Spleen (tissue), 7 donors: ENCODE measurements at regions not wholly inside any gene's neighbourhood (a gene's known extent, or its start where the extent isn't known, plus 50 kb on each side); places are given as distances from the start of the nearest gene placed in this dataset.

ENCODE experiments used
- POLR2A ChIP-seq, 3 donors: fragments of 450-650 bp; IDR thresholded peaks; one replicate each; pipeline ENCODE4 v1.5.1; 2017; ENCODE audit warnings: antibody characterized with exemption in 3 of 3, mild to moderate bottlenecking in 1 of 3
- POLR2AphosphoS5 ChIP-seq, 3 donors: sonication (generic); formaldehyde crosslinking; IDR thresholded peaks; one replicate each; pipeline ENCODE4 v1.5.1; 2017; ENCODE audit warnings: antibody characterized with exemption in 3 of 3
- TF ChIP-seq, protein P1 (sequence below), 11 experiments: fragments of 200-600 bp in 7 of 11; fragments of 450-650 bp in 4 of 11; sonication (generic) in 4 of 11; IDR thresholded peaks in 8 of 11; conservative IDR thresholded peaks in 3 of 11; 1 replicate in 7 of 11; 2 replicates in 4 of 11; pipeline versions ENCODE4 v1.4.0 to v1.8.0; 2016 to 2021; ENCODE audit warnings: antibody characterized with exemption in 11 of 11, inconsistent platforms in 4 of 11, mild to moderate bottlenecking in 1 of 11
- donor health status: DM: no; HTN: no; CAD: no; lungs with moderate emphysema.
- donor health status: DM: no; HTN: no; CAD: no.
- donor health status: DM: no; HTN: no; CAD: no.

DNA sequence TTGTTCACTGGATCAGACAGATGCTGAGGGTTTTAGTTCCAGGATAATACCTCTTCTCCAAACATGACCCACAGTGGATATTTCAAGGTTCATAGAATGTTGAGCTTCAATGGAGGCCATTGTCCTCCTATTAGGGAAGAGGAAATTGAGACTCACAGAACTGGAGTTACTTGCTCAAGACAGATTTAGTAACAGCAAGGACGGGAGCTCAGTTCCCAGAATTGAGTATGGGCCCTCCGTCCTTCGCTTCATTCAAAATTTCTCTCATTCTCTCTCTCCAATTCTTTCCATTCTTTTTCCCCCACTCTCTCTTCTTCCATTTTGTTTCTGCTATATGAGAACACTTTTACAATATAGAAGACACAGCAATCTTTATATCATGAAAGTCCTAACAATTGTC is 94.0 kb downstream of the DNAJB9 start:
- TF ChIP-seq, protein P1, sequence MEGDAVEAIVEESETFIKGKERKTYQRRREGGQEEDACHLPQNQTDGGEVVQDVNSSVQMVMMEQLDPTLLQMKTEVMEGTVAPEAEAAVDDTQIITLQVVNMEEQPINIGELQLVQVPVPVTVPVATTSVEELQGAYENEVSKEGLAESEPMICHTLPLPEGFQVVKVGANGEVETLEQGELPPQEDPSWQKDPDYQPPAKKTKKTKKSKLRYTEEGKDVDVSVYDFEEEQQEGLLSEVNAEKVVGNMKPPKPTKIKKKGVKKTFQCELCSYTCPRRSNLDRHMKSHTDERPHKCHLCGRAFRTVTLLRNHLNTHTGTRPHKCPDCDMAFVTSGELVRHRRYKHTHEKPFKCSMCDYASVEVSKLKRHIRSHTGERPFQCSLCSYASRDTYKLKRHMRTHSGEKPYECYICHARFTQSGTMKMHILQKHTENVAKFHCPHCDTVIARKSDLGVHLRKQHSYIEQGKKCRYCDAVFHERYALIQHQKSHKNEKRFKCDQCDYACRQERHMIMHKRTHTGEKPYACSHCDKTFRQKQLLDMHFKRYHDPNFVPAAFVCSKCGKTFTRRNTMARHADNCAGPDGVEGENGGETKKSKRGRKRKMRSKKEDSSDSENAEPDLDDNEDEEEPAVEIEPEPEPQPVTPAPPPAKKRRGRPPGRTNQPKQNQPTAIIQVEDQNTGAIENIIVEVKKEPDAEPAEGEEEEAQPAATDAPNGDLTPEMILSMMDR (IDR thresholded peaks at IDR 0.05 in 8 of 11, conservative IDR thresholded peaks at IDR 0.05 in 3 of 11), result no peak
- no peak for TF ChIP-seq POLR2A (IDR thresholded peaks at IDR 0.05)
- TF ChIP-seq POLR2AphosphoS5 (IDR thresholded peaks at IDR 0.05), result no peak
